ENCODE measurements at regions not wholly inside any gene's neighbourhood (a gene's known extent, or its start where the extent isn't known, plus 50 kb on each side); places are given as distances from the start of the nearest gene placed in this dataset.

DNA sequence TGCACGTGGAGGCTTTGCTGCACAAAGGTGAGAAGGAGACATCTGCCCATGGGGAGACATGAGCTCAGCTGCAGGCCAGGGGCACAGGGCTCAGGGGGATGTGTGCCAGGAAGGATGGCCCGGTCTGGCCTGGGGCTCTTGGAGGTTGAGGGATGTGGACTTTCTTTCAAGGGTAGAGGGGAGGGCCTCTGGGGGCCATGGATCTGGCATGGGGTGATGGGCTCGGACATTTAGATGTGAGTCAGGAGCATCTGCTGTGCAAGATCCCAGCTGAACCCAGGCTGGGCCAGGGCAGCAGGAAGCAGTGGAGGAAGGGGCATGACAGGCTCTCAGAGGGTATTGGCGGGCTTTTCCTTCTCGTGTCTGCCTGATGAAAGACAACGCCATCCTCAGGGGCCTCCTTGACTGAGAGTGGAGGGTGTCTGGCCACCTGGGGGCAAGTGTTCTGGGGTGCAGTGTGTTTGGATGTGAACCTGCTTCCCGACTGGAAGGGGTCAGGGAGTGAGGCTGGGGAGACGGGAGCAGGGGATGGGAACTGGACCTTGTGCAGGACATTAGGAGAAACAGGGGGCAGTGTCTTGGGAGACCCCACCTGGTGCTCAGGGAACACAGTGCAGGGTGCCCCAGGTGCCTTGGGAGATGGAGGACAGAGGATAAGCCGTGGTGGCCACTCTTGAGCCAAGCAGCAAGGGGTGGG, 156.1 kb downstream of the ERMARD start:
- CTCF ChIA-PET = no interaction called here
- 79% methylated on average over 6 of the region's 9 CpGs for WGBS (ENCODE audit: insufficient coverage)
- H3K9me3 ChIP-seq (ENCODE audit: control extremely low read depth in 1 of 5, control insufficient read depth in 4 of 5, insufficient read depth in 2 of 5, low read depth in 1 of 5, low read length in 4 of 5) = no peaks in the 10 kb centered on the region

GRCh38 chr6:169906688-169907418, 155.4 kb downstream of the ERMARD start:
- Histone ChIP-seq H3K9me3 (ENCODE audit: control extremely low read depth in 1 of 5, control insufficient read depth in 4 of 5, insufficient read depth in 2 of 5, low read depth in 1 of 5, low read length in 4 of 5) (no peaks in the 10 kb centered on the region), H3K36me3 (ENCODE audit: control insufficient read depth in 4 of 4, insufficient read depth in 4 of 4, low read length in 3 of 4) (no peaks in the 10 kb centered on the region), H3K27me3 (replicated peaks in 2 of 5; ENCODE audit: control insufficient read depth in 4 of 5, insufficient read depth in 5 of 5, low read length in 4 of 5) (peaks cover 0 to 5% (median 0%) of the 10 kb centered on the region in 5 experiments), H3K4me3 (ENCODE audit: control insufficient read depth in 1 of 7, extremely low read depth in 1 of 7, insufficient read depth in 4 of 7, low read depth in 2 of 7, low read length in 6 of 7) (no peak overlapping the region), H3K4me1 (ENCODE audit: control extremely low read depth in 1 of 4, control insufficient read depth in 4 of 4, insufficient read depth in 4 of 4, low read length in 3 of 4) (peaks cover 0 to 9% (median 0%) of the 10 kb centered on the region in 4 experiments), H3K27ac (ENCODE audit: insufficient read depth in 1 of 2, low read depth in 1 of 2, low read length in 2 of 2, poor library complexity in 1 of 2, severe bottlenecking in 2 of 2) (no peak overlapping the region)
- ChIA-PET CTCF (no interaction called here), POLR2A (no interaction called here)
- DNase-seq = no peak
- WGBS (ENCODE audit: insufficient coverage) = 95% methylated on average over 9 of the region's 13 CpGs

More for the DNA sequence above, 156.1 kb downstream of the ERMARD start:
- DNase-seq = no peak
- Histone ChIP-seq H3K27me3 (replicated peaks in 2 of 5; ENCODE audit: control insufficient read depth in 4 of 5, insufficient read depth in 5 of 5, low read length in 4 of 5) (peaks cover 0 to 5% (median 0%) of the 10 kb centered on the region in 5 experiments), H3K4me1 (ENCODE audit: control extremely low read depth in 1 of 4, control insufficient read depth in 4 of 4, insufficient read depth in 4 of 4, low read length in 3 of 4) (peaks cover 0 to 9% (median 2%) of the 10 kb centered on the region in 4 experiments), H3K36me3 (ENCODE audit: control insufficient read depth in 4 of 4, insufficient read depth in 4 of 4, low read length in 3 of 4) (no peaks in the 10 kb centered on the region), H3K27ac (ENCODE audit: insufficient read depth in 1 of 2, low read depth in 1 of 2, low read length in 2 of 2, poor library complexity in 1 of 2, severe bottlenecking in 2 of 2) (no peak overlapping the region), H3K4me3 (ENCODE audit: control insufficient read depth in 1 of 7, extremely low read depth in 1 of 7, insufficient read depth in 4 of 7, low read depth in 2 of 7, low read length in 6 of 7) (no peak overlapping the region)
- POLR2A ChIA-PET = no interaction called here

DNA sequence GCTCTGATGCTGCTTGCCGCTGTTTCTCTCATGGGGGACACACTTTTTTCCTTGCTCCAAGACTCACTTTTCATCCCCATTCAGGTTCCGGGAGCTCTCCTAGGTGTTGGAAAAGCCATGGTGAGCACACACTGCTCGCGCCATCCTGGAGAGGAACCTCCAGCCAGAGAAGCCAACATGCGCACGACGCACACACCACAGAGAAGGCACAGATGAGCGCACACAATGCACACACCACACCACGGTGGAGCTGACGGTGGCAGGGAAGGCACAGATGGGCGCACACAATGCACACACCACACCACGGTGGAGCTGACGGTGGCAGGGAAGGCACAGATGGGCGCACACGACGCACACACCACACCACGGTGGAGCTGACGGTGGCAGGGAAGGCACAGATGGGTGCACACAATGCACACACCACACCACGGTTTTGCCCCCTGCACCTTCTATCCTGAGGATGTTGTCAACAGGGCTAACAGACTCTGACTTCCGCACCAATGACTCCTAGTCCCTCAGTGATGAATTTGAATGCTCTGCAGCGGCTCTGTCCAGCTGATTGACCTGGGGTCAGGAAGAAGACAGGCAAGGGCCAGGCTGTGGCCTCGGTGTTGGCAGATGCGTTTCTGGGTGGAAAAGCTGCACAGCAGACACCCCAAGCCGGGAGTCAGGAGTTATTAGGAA, 154.7 kb downstream of the ERMARD start:
- Histone ChIP-seq H3K4me3 (ENCODE audit: control insufficient read depth in 1 of 7, extremely low read depth in 1 of 7, insufficient read depth in 4 of 7, low read depth in 2 of 7, low read length in 6 of 7) (no peak overlapping the region), H3K27ac (ENCODE audit: insufficient read depth in 1 of 2, low read depth in 1 of 2, low read length in 2 of 2, poor library complexity in 1 of 2, severe bottlenecking in 2 of 2) (no peak overlapping the region), H3K27me3 (replicated peaks in 2 of 5; ENCODE audit: control insufficient read depth in 4 of 5, insufficient read depth in 5 of 5, low read length in 4 of 5) (peaks cover 0 to 5% (median 0%) of the 10 kb centered on the region in 5 experiments), H3K36me3 (ENCODE audit: control insufficient read depth in 4 of 4, insufficient read depth in 4 of 4, low read length in 3 of 4) (no peaks in the 10 kb centered on the region), H3K4me1 (ENCODE audit: control extremely low read depth in 1 of 4, control insufficient read depth in 4 of 4, insufficient read depth in 4 of 4, low read length in 3 of 4) (peaks cover 0 to 9% (median 0%) of the 10 kb centered on the region in 4 experiments), H3K9me3 (ENCODE audit: control extremely low read depth in 1 of 5, control insufficient read depth in 4 of 5, insufficient read depth in 2 of 5, low read depth in 1 of 5, low read length in 4 of 5) (peaks cover 0 to 2% (median 0%) of the 10 kb centered on the region in 5 experiments)
- ChIA-PET CTCF (no interaction called here), POLR2A (no interaction called here)
- 92% methylated on average over 24 of the region's 24 CpGs for WGBS (ENCODE audit: insufficient coverage)
- no peak for DNase-seq

GRCh38 chr6:169905041-169905807, 153.8 kb downstream of the ERMARD start:
- 85% methylated on average over 17 of the region's 20 CpGs for WGBS (ENCODE audit: insufficient coverage)
- peak; percentile 24 to 59 (median 58) for DNase-seq
- CTCF ChIA-PET = no interaction called here

DNA sequence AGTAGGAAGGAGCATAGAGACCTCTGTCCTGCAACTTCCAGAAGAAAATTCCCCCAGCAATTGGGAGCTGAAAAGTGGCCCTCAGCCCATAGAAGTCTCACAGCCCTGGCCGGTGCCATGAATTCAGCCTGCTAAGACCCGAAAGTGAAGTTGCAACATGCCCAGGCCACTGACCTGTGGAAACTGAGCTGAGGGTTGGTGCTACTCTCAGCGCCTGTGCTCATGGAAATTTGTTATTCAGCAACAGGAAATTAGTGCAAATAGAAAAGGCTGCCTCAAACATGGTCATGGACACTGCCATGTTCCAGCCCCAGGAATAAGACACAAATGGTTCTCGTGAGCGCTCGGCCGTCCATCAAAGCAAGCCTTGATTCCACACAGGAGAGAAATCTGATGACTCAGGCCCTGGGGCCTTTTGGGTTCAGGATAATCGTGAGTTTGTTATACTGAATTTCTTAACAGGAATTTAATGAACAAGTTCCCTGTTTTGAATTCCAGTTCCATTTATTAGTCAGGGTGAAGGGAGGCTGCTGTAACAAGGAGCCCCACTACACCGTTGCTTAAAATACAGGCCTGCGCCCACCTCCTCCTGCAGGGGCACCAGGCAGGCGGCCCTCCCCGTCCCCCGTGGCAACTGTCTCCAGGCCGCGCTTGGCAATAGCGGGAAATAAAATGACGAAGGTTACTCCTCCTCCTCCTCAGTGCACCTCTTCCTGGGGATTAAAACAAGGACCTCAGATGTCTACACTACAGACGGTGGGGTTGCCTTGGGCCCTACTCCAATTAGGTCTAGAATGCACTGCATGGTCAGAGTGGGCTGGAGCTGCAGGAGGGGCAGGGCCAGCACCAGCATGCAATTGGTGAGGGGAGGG, 152.9 kb downstream of the ERMARD start:
- ChIA-PET CTCF (no interaction called here), POLR2A (no interaction called here)
- DNase-seq = no peak
- no peaks in the 10 kb centered on the region for H3K36me3 ChIP-seq (ENCODE audit: control insufficient read depth in 4 of 4, insufficient read depth in 4 of 4, low read length in 3 of 4)
- no peak overlapping the region for H3K4me3 ChIP-seq (ENCODE audit: control insufficient read depth in 1 of 7, extremely low read depth in 1 of 7, insufficient read depth in 4 of 7, low read depth in 2 of 7, low read length in 6 of 7)
- no peak overlapping the region for H3K27ac ChIP-seq (ENCODE audit: insufficient read depth in 1 of 2, low read depth in 1 of 2, low read length in 2 of 2, poor library complexity in 1 of 2, severe bottlenecking in 2 of 2)
- H3K9me3 ChIP-seq (ENCODE audit: control extremely low read depth in 1 of 5, control insufficient read depth in 4 of 5, insufficient read depth in 2 of 5, low read depth in 1 of 5, low read length in 4 of 5) = peaks cover 0 to 4% (median 0%) of the 10 kb centered on the region in 5 experiments
- H3K4me1 ChIP-seq (ENCODE audit: control extremely low read depth in 1 of 4, control insufficient read depth in 4 of 4, insufficient read depth in 4 of 4, low read length in 3 of 4) = peaks cover 0 to 9% (median 0%) of the 10 kb centered on the region in 4 experiments
- H3K27me3 ChIP-seq (replicated peaks in 2 of 5; ENCODE audit: control insufficient read depth in 4 of 5, insufficient read depth in 5 of 5, low read length in 4 of 5) = peaks cover 0 to 5% (median 0%) of the 10 kb centered on the region in 5 experiments
- 95% methylated on average over 18 of the region's 18 CpGs for WGBS (ENCODE audit: insufficient coverage)

More at GRCh38 chr6:169905041-169905807, 153.8 kb downstream of the ERMARD start:
- POLR2A ChIA-PET = no interaction called here
- Histone ChIP-seq H3K36me3 (ENCODE audit: control insufficient read depth in 4 of 4, insufficient read depth in 4 of 4, low read length in 3 of 4) (no peaks in the 10 kb centered on the region), H3K9me3 (ENCODE audit: control extremely low read depth in 1 of 5, control insufficient read depth in 4 of 5, insufficient read depth in 2 of 5, low read depth in 1 of 5, low read length in 4 of 5) (peaks cover 0 to 4% (median 0%) of the 10 kb centered on the region in 5 experiments), H3K27ac (ENCODE audit: insufficient read depth in 1 of 2, low read depth in 1 of 2, low read length in 2 of 2, poor library complexity in 1 of 2, severe bottlenecking in 2 of 2) (no peak overlapping the region), H3K27me3 (replicated peaks in 2 of 5; ENCODE audit: control insufficient read depth in 4 of 5, insufficient read depth in 5 of 5, low read length in 4 of 5) (peaks cover 0 to 5% (median 0%) of the 10 kb centered on the region in 5 experiments), H3K4me1 (ENCODE audit: control extremely low read depth in 1 of 4, control insufficient read depth in 4 of 4, insufficient read depth in 4 of 4, low read length in 3 of 4) (peaks cover 0 to 9% (median 0%) of the 10 kb centered on the region in 4 experiments), H3K4me3 (ENCODE audit: control insufficient read depth in 1 of 7, extremely low read depth in 1 of 7, insufficient read depth in 4 of 7, low read depth in 2 of 7, low read length in 6 of 7) (no peak overlapping the region)

DNA sequence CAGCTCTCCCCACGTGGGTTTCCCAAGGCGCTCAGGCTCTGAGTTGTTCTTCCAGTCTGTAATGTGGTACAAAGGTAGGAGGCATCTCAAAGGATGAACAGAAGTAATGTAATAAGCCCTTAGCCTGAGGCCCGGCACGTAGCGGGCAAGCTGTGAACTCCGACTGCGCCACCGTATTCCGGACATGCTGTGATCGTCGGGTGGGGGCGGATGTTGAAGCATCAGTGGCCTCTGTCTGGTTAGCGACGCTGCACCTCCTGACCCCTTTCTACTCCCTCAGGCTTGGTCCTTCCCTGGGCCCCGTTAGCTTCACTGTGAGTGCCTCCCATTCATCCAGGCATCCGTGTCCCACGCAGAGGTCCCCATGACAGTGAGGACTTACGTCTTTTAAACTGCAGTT, 151.7 kb downstream of the ERMARD start:
- H3K27me3 ChIP-seq (replicated peaks in 2 of 5; ENCODE audit: control insufficient read depth in 4 of 5, insufficient read depth in 5 of 5, low read length in 4 of 5) = peaks cover 0 to 6% (median 0%) of the 10 kb centered on the region in 5 experiments
- no peak overlapping the region for H3K27ac ChIP-seq (ENCODE audit: insufficient read depth in 1 of 2, low read depth in 1 of 2, low read length in 2 of 2, poor library complexity in 1 of 2, severe bottlenecking in 2 of 2)
- H3K36me3 ChIP-seq (ENCODE audit: control insufficient read depth in 4 of 4, insufficient read depth in 4 of 4, low read length in 3 of 4) = no peaks in the 10 kb centered on the region
- 98% methylated on average over 14 of the region's 18 CpGs for WGBS (ENCODE audit: insufficient coverage)
- H3K4me3 ChIP-seq (ENCODE audit: control insufficient read depth in 1 of 7, extremely low read depth in 1 of 7, insufficient read depth in 4 of 7, low read depth in 2 of 7, low read length in 6 of 7) = no peak overlapping the region
- POLR2A ChIA-PET = no interaction called here
- H3K4me1 ChIP-seq (ENCODE audit: control extremely low read depth in 1 of 4, control insufficient read depth in 4 of 4, insufficient read depth in 4 of 4, low read length in 3 of 4) = peaks cover 0 to 9% (median 0%) of the 10 kb centered on the region in 4 experiments
- CTCF ChIA-PET = no interaction called here
- no peak for DNase-seq
- peaks cover 0 to 4% (median 0%) of the 10 kb centered on the region in 5 experiments for H3K9me3 ChIP-seq (ENCODE audit: control extremely low read depth in 1 of 5, control insufficient read depth in 4 of 5, insufficient read depth in 2 of 5, low read depth in 1 of 5, low read length in 4 of 5)
